Fibroblast of lung (primary cell): ENCODE measurements at regions not wholly inside any gene's neighbourhood (a gene's known extent, or its start where the extent isn't known, plus 50 kb on each side); places are given as distances from the start of the nearest gene placed in this dataset.

ENCODE experiments used
- DNase-seq, 2 donors: peaks; one replicate each; pipeline versions ENCODE4 v3.0.0 to v3.0.0-alpha.2; 2010; ENCODE audit warnings: low read depth in 2 of 2
- H2AFZ ChIP-seq: 2 replicates; pipeline ENCODE4 v1.5.1; 2012; ENCODE audit warnings: low read length, control low read depth, inconsistent platforms
- H3K27ac ChIP-seq: 2 replicates; pipeline ENCODE4 v1.5.1; 2011; ENCODE audit warnings: low read length, control low read depth; ENCODE audit not compliant: insufficient read depth
- H3K27me3 ChIP-seq: 2 replicates; pipeline ENCODE4 v1.5.1; 2011; ENCODE audit warnings: mild to moderate bottlenecking, low read length; ENCODE audit not compliant: control insufficient read depth, insufficient read depth
- H3K36me3 ChIP-seq: 2 replicates; pipeline ENCODE4 v1.5.1; 2011; ENCODE audit warnings: low read length; ENCODE audit not compliant: control insufficient read depth, insufficient read depth
- H3K4me1 ChIP-seq: 2 replicates; pipeline ENCODE4 v1.5.1; 2011; ENCODE audit warnings: low read length; ENCODE audit not compliant: control insufficient read depth, insufficient read depth; ENCODE audit errors: extremely low read depth
- H3K4me2 ChIP-seq: 2 replicates; pipeline ENCODE4 v1.5.1; 2011; ENCODE audit warnings: low read length, control low read depth; ENCODE audit not compliant: insufficient read depth; ENCODE audit errors: extremely low read depth
- H3K4me3 ChIP-seq, 4 experiments: fragments of 200-600 bp in 1 of 4; sonication (generic) in 1 of 4; replicated peaks in 1 of 4; 2 replicates each; pipeline ENCODE4 v1.5.1; 2011 to 2016; ENCODE audit warnings: low read length in 4 of 4, low read depth in 3 of 4, mild to moderate bottlenecking in 3 of 4, control low read depth in 2 of 4, inconsistent platforms in 1 of 4, mixed read lengths in 1 of 4; ENCODE audit not compliant: insufficient read depth in 1 of 4; ENCODE audit errors: control extremely low read depth in 1 of 4
- H3K79me2 ChIP-seq: 2 replicates; pipeline ENCODE4 v1.5.1; 2012; ENCODE audit warnings: mild to moderate bottlenecking, low read length, inconsistent platforms; ENCODE audit not compliant: control insufficient read depth, insufficient read depth
- H3K9ac ChIP-seq: 2 replicates; pipeline ENCODE4 v1.5.1; 2011; ENCODE audit warnings: mild to moderate bottlenecking, low read length, control low read depth; ENCODE audit not compliant: insufficient read depth
- H3K9me3 ChIP-seq: 2 replicates; pipeline ENCODE4 v1.5.1; 2012; ENCODE audit warnings: low read depth, low read length; ENCODE audit not compliant: control insufficient read depth, insufficient read depth
- H4K20me1 ChIP-seq: 2 replicates; pipeline ENCODE4 v1.5.1; 2011; ENCODE audit warnings: low read length; ENCODE audit not compliant: control insufficient read depth, insufficient read depth; ENCODE audit errors: extremely low read depth
- CTCF ChIP-seq, 2 donors: IDR thresholded peaks in 1 of 2; conservative IDR thresholded peaks in 1 of 2; 1 replicate in 1 of 2; 2 replicates in 1 of 2; pipeline ENCODE4 v1.5.1; 2011 to 2012; ENCODE audit warnings: low read length in 2 of 2, control low read depth in 1 of 2, inconsistent platforms in 1 of 2, low read depth in 1 of 2, mild to moderate bottlenecking in 1 of 2
- EZH2 ChIP-seq: IDR thresholded peaks from 2 replicates; pipeline ENCODE4 v1.5.1; 2012; ENCODE audit warnings: low read length, control low read depth, mild to moderate bottlenecking; ENCODE audit errors: missing control alignments

- TF ChIP-seq EZH2: no peak
- no peak for TF ChIP-seq CTCF (conservative IDR thresholded peaks at IDR 0.05 in 1 of 2, IDR thresholded peaks at IDR 0.05 in 1 of 2; ENCODE audit: low read depth in 1 of 2, low read length in 2 of 2)
- no peaks in the 10 kb centered on the region for H3K9me3 ChIP-seq
- no peak overlapping the region for H3K4me2 ChIP-seq
- H4K20me1 ChIP-seq: no peaks in the 10 kb centered on the region
- no peak for DNase-seq
- H3K36me3 ChIP-seq: no peaks in the 10 kb centered on the region
- H3K4me1 ChIP-seq: no peaks in the 10 kb centered on the region
- H2AFZ ChIP-seq: no peak overlapping the region
- H3K79me2 ChIP-seq: no peaks in the 10 kb centered on the region
- no peak overlapping the region for H3K9ac ChIP-seq
- H3K27me3 ChIP-seq: peaks cover 3% of the 10 kb centered on the region
- H3K4me3 ChIP-seq: no peak overlapping the region
- no peak overlapping the region for H3K27ac ChIP-seq
These were observed 84.9 kb downstream of the MAP3K8 start for GRCh38 chr10:30518907-30519306.
